DMS 273 (cell line): ENCODE measurements at regions not wholly inside any gene's neighbourhood (a gene's known extent, or its start where the extent isn't known, plus 50 kb on each side); places are given as distances from the start of the nearest gene placed in this dataset.
"Not testable (repeated sequence)": the region's sequence is repeated elsewhere in the genome, so short reads cannot be mapped to it uniquely, and the experiment has no call there.

Source experiments
- DNase-seq: peaks from one replicate; lab custom pipeline; 2025; ENCODE audit not compliant: unreplicated experiment; lab: John Stamatoyannopoulos, UW

- DNase-seq, result no peak
Observed at GRCh38 chr3:134704133-134704532, 53.3 kb upstream of the KY start.

- peak; percentile 61 for DNase-seq
Observed at GRCh38 chr3:134704556-134704955, 53.7 kb upstream of the KY start.

GRCh38 chr3:134707908-134708597 is 57.2 kb upstream of the KY start:
- no peak for DNase-seq

GRCh38 chr3:134708671-134709070 is 57.8 kb upstream of the KY start:
- DNase-seq, result no peak

- DNase-seq, result peak; percentile 52
Observed at GRCh38 chr3:134709076-134709475, 58.3 kb upstream of the KY start.

- peak; percentile 99 for DNase-seq
Observed at GRCh38 chr3:134709561-134710312, 58.9 kb upstream of the KY start.

GRCh38 chr3:134710313-134710680 is 59.5 kb upstream of the KY start:
- no peak for DNase-seq

- DNase-seq, result no peak
Observed at GRCh38 chr3:134711284-134711683, 60.5 kb upstream of the KY start.

GRCh38 chr3:134713671-134714070 is 62.8 kb upstream of the KY start:
- no peak for DNase-seq

- DNase-seq, result no peak
Observed at GRCh38 chr3:134718726-134719125, 67.9 kb upstream of the KY start.

- no peak for DNase-seq
Observed at GRCh38 chr3:134721214-134721613, 70.4 kb upstream of the KY start.

- DNase-seq, result peak; percentile 32
Observed at GRCh38 chr3:134722969-134723368, 72.1 kb upstream of the EPHB1 start.

- no peak for DNase-seq
Observed at GRCh38 chr3:134729649-134730048, 65.4 kb upstream of the EPHB1 start.

GRCh38 chr3:134737516-134737915 is 57.5 kb upstream of the EPHB1 start:
- DNase-seq, result no peak

GRCh38 chr3:134740077-134740476 is 55.0 kb upstream of the EPHB1 start:
- not testable (repeated sequence) for DNase-seq

- no peak for DNase-seq
Observed at GRCh38 chr3:134742202-134742601, 52.9 kb upstream of the EPHB1 start.

- peak; percentile 88 for DNase-seq
Observed at GRCh38 chr3:134743006-134743405, 52.1 kb upstream of the EPHB1 start.
